ENCODE measurements at regions not wholly inside any gene's neighbourhood (a gene's known extent, or its start where the extent isn't known, plus 50 kb on each side); places are given as distances from the start of the nearest gene placed in this dataset.

DNA sequence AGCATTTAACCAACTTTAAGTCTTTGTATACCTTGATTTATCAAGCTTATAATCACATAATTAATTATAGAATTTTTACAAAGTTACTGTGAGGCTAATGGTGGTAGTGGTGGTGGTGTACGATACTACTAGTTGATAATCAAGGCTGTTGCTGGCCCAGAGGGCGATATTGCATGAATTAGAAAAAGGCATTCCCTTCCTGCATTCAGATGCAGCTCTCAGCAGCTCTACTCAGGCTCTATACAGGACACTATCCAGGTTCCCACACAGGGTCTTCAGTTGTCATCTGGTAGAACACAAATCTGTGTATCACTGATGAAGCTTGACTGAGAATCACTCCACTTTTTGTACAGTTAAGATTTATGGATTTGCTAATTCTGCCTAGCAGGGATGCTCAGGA lies 562.8 kb upstream of the C9orf72 start:
- no peak for TF ChIP-seq HNRNPH1 (optimal IDR thresholded peaks at IDR 0.05; ENCODE audit: low read depth, low read length)
- TF ChIP-seq, protein P1, sequence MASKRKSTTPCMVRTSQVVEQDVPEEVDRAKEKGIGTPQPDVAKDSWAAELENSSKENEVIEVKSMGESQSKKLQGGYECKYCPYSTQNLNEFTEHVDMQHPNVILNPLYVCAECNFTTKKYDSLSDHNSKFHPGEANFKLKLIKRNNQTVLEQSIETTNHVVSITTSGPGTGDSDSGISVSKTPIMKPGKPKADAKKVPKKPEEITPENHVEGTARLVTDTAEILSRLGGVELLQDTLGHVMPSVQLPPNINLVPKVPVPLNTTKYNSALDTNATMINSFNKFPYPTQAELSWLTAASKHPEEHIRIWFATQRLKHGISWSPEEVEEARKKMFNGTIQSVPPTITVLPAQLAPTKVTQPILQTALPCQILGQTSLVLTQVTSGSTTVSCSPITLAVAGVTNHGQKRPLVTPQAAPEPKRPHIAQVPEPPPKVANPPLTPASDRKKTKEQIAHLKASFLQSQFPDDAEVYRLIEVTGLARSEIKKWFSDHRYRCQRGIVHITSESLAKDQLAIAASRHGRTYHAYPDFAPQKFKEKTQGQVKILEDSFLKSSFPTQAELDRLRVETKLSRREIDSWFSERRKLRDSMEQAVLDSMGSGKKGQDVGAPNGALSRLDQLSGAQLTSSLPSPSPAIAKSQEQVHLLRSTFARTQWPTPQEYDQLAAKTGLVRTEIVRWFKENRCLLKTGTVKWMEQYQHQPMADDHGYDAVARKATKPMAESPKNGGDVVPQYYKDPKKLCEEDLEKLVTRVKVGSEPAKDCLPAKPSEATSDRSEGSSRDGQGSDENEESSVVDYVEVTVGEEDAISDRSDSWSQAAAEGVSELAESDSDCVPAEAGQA (IDR thresholded peaks at IDR 0.05; ENCODE audit: low read depth): no peak
- TF ChIP-seq, protein P1 (CRISPR knock-in tag; IDR thresholded peaks at IDR 0.05; ENCODE audit: borderline replicate concordance): no peak
- no peak for TF ChIP-seq EZH2 (conservative IDR thresholded peaks at IDR 0.05; ENCODE audit: low read depth, low read length)
- no peak for TF ChIP-seq JUND (CRISPR knock-in tag; IDR thresholded peaks at IDR 0.05)
- TF ChIP-seq CCDC6 (CRISPR knock-in tag; IDR thresholded peaks at IDR 0.05): no peak
- TF ChIP-seq POLR2A (IDR thresholded peaks at IDR 0.05; ENCODE audit: insufficient read depth in 1 of 2, low read depth in 2 of 2, low read length in 2 of 2): no peak
